ENCODE measurements at regions not wholly inside any gene's neighbourhood (a gene's known extent, or its start where the extent isn't known, plus 50 kb on each side); places are given as distances from the start of the nearest gene placed in this dataset.

DNA sequence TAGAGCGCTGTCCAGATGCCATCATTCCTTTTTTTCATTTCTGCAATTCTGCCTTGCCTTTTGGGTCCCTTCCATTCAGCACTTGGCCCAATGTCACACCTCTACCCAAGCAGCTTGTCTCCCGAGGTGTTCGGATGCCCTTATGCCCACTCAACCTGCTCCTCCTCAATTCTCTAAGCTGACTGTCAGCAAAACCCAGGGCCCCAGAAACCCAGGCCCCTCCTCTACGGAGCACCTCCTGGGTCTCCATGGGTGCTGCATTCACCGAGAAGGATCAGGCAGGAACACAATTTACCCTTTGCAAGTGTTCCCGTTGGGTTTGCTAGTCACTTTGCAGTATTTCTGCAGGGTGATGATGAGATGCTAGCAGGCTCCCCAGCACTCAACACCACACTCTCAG, 86.7 kb upstream of the RAB6C start:
- TF ChIP-seq POLR2A (IDR thresholded peaks at IDR 0.05) (no peak), POLR2AphosphoS5 (IDR thresholded peaks at IDR 0.05) (no peak)

Measured in prostate gland (tissue), 1 donor.